Thyroid gland (tissue), 4 donors: ENCODE measurements at regions not wholly inside any gene's neighbourhood (a gene's known extent, or its start where the extent isn't known, plus 50 kb on each side); places are given as distances from the start of the nearest gene placed in this dataset.

Experiments used
- DNase-seq, 2 donors: peaks; one replicate each; pipeline ENCODE4 v3.0.0-alpha.2; 2019
- H3K27ac ChIP-seq, 3 donors: fragments of 200-600 bp; sonication (generic); 1 replicate in 2 of 3; 2 replicates in 1 of 3; pipeline ENCODE4 v1.5.1; 2016 to 2019; ENCODE audit warnings: mild to moderate bottlenecking in 1 of 3, moderate library complexity in 1 of 3
- H3K27me3 ChIP-seq: fragments of 200-600 bp; sonication (generic); one replicate; pipeline ENCODE4 v1.5.1; 2019
- H3K36me3 ChIP-seq, 2 donors: fragments of 200-600 bp; sonication (generic); one replicate each; pipeline ENCODE4 v1.5.1; 2016 to 2019
- H3K4me1 ChIP-seq, 2 donors: fragments of 200-600 bp; sonication (generic); one replicate each; pipeline ENCODE4 v1.5.1; 2017 to 2019
- H3K4me3 ChIP-seq, 3 donors: fragments of 200-600 bp; sonication (generic); replicated peaks in 1 of 3; 1 replicate in 2 of 3; 2 replicates in 1 of 3; pipeline ENCODE4 v1.5.1; 2016; ENCODE audit warnings: mild to moderate bottlenecking in 1 of 3
- H3K9me3 ChIP-seq: fragments of 200-600 bp; sonication (generic); one replicate; pipeline ENCODE4 v1.5.1; 2017
- CTCF ChIP-seq, 6 experiments: fragments of 200-600 bp in 3 of 6; fragments of 450-650 bp in 3 of 6; sonication (generic) in 3 of 6; IDR thresholded peaks; one replicate each; pipeline ENCODE4 v1.5.1; 2016 to 2019; ENCODE audit warnings: antibody characterized with exemption in 6 of 6, mild to moderate bottlenecking in 2 of 6, inconsistent platforms in 1 of 6, moderate library complexity in 1 of 6
- POLR2A ChIP-seq, 2 donors: fragments of 450-650 bp; IDR thresholded peaks; one replicate each; pipeline ENCODE4 v1.6.1; 2017; ENCODE audit warnings: antibody characterized with exemption in 2 of 2, mild to moderate bottlenecking in 2 of 2, moderate library complexity in 1 of 2
- WGBS, 2 donors: methylation state at CpG; one replicate each; pipeline ENCODE4 v1.1.5; 2017; 5-methylcytosine and 5-hydroxymethylcytosine counted together
- intact Hi-C: fragments of 100-400 bp; cut with DNase I; formaldehyde crosslinking; loops from one replicate; pipeline ENCODE4 v1.15.1; 2023

- Histone ChIP-seq H3K36me3 (no peaks in the 10 kb centered on the region), H3K4me3 (no peak overlapping the region), H3K9me3 (no peaks in the 10 kb centered on the region), H3K27ac (no peak overlapping the region), H3K4me1 (no peaks in the 10 kb centered on the region), H3K27me3 (no peaks in the 10 kb centered on the region)
- intact Hi-C loops: no loop called here
- 24 to 26% methylated on average over 2 of the region's 2 CpGs for WGBS, 2 donors
- TF ChIP-seq POLR2A (IDR thresholded peaks at IDR 0.05) (no peak), CTCF (IDR thresholded peaks at IDR 0.05) (no peak)
- no peak for DNase-seq
Observed at GRCh38 chr5:104053353-104053649, 490.7 kb upstream of the NUDT12 start.

- no peak for DNase-seq
- intact Hi-C loops: no loop called here
- Histone ChIP-seq H3K27me3 (no peaks in the 10 kb centered on the region), H3K4me1 (no peaks in the 10 kb centered on the region), H3K36me3 (no peaks in the 10 kb centered on the region), H3K4me3 (no peak overlapping the region), H3K27ac (no peak overlapping the region), H3K9me3 (no peaks in the 10 kb centered on the region)
- 92 to 93% methylated on average over 7 of the region's 7 CpGs for WGBS, 2 donors
- TF ChIP-seq POLR2A (IDR thresholded peaks at IDR 0.05): no peak
- no peak for TF ChIP-seq CTCF (IDR thresholded peaks at IDR 0.05)
Observed at GRCh38 chr5:104052558-104053352, 490.2 kb upstream of the NUDT12 start.

GRCh38 chr5:104050436-104050835, 487.8 kb upstream of the NUDT12 start:
- no peak for DNase-seq
- TF ChIP-seq CTCF (IDR thresholded peaks at IDR 0.05) (no peak), POLR2A (IDR thresholded peaks at IDR 0.05) (no peak)
- H3K27me3 ChIP-seq: no peaks in the 10 kb centered on the region

GRCh38 chr5:104049752-104050151, 487.2 kb upstream of the NUDT12 start:
- Histone ChIP-seq H3K9me3 (no peaks in the 10 kb centered on the region), H3K4me3 (no peak overlapping the region), H3K27ac (no peak overlapping the region), H3K36me3 (no peaks in the 10 kb centered on the region), H3K27me3 (no peaks in the 10 kb centered on the region), H3K4me1 (no peaks in the 10 kb centered on the region)
- DNase-seq: no peak
- no peak for TF ChIP-seq POLR2A (IDR thresholded peaks at IDR 0.05)
- TF ChIP-seq CTCF (IDR thresholded peaks at IDR 0.05): no peak
- intact Hi-C loops: no loop called here
- WGBS, 2 donors: 91 to 94% methylated on average over 5 to 8 of the region's 8 CpGs

More at GRCh38 chr5:104050436-104050835, 487.8 kb upstream of the NUDT12 start:
- Histone ChIP-seq H3K36me3 (no peaks in the 10 kb centered on the region), H3K27ac (no peak overlapping the region), H3K4me3 (no peak overlapping the region), H3K4me1 (no peaks in the 10 kb centered on the region), H3K9me3 (no peaks in the 10 kb centered on the region)
- intact Hi-C loops: no loop called here

GRCh38 chr5:104048231-104048630, 485.6 kb upstream of the NUDT12 start:
- 70 to 83% methylated on average over 2 of the region's 2 CpGs for WGBS, 2 donors
- intact Hi-C loops: no loop called here

More at GRCh38 chr5:104048231-104048630, 485.6 kb upstream of the NUDT12 start:
- Histone ChIP-seq H3K36me3 (no peaks in the 10 kb centered on the region), H3K4me1 (no peaks in the 10 kb centered on the region), H3K4me3 (no peak overlapping the region), H3K9me3 (no peaks in the 10 kb centered on the region), H3K27me3 (no peaks in the 10 kb centered on the region), H3K27ac (no peak overlapping the region)
- no peak for TF ChIP-seq POLR2A (IDR thresholded peaks at IDR 0.05)
- no peak for TF ChIP-seq CTCF (IDR thresholded peaks at IDR 0.05)
- DNase-seq: no peak
